HepG2 (cell line): ENCODE measurements at regions not wholly inside any gene's neighbourhood (a gene's known extent, or its start where the extent isn't known, plus 50 kb on each side); places are given as distances from the start of the nearest gene placed in this dataset.
A peak's percentile ranks its signal among the peaks of the same experiment; 100 is the strongest.

Source experiments
- AGO1 ChIP-seq: fragments of 200-400 bp; formaldehyde crosslinking; IDR thresholded peaks from 2 replicates; pipeline ENCODE4 v1.6.1; 2017; ENCODE audit warnings: mild to moderate bottlenecking, low read depth, low read length, moderate library complexity; ENCODE audit not compliant: poor library complexity, severe bottlenecking
- DPF2 ChIP-seq: sonication (generic); formaldehyde crosslinking; IDR thresholded peaks from 2 replicates; pipeline ENCODE4 v1.4.0; 2020; ENCODE audit warnings: mild to moderate bottlenecking, low read depth, missing genetic modification reagents, borderline replicate concordance
- FOXM1 ChIP-seq: sonication (generic); formaldehyde crosslinking; IDR thresholded peaks from 2 replicates; pipeline ENCODE4 v1.5.0; 2020; ENCODE audit warnings: missing genetic modification reagents
- FOXO1 ChIP-seq: sonication (generic); formaldehyde crosslinking; IDR thresholded peaks from 2 replicates; pipeline ENCODE4 v1.4.0; 2020; ENCODE audit warnings: missing genetic modification reagents
- HDAC6 ChIP-seq: fragments of 200-600 bp; sonication (generic); IDR thresholded peaks from 2 replicates; pipeline ENCODE4 v1.7.0; 2017; ENCODE audit warnings: mild to moderate bottlenecking, antibody characterized with exemption, low read length, low read depth
- HHEX ChIP-seq: IDR thresholded peaks from 2 replicates; pipeline ENCODE4 v1.6.1; 2016; ENCODE audit warnings: control low read depth
- IRF1 ChIP-seq: sonication (generic); formaldehyde crosslinking; IDR thresholded peaks from 2 replicates; pipeline ENCODE4 v1.4.0; 2020; ENCODE audit warnings: low read depth, mild to moderate bottlenecking, missing genetic modification reagents
- MBD4 ChIP-seq: IDR thresholded peaks from 2 replicates; pipeline ENCODE4 v1.6.1; 2012; ENCODE audit warnings: low read length, inconsistent platforms, borderline replicate concordance
- MLX ChIP-seq: IDR thresholded peaks from 2 replicates; pipeline ENCODE4 v1.6.1; 2016
- MXD4 ChIP-seq: IDR thresholded peaks from 2 replicates; pipeline ENCODE4 v1.6.1; 2016; ENCODE audit warnings: mild to moderate bottlenecking, missing biosample characterization, missing genetic modification reagents
- NCOA1 ChIP-seq: sonication (generic); formaldehyde crosslinking; IDR thresholded peaks from 2 replicates; pipeline ENCODE4 v1.9.0; 2021; ENCODE audit warnings: missing genetic modification reagents
- NCOA2 ChIP-seq: sonication (generic); formaldehyde crosslinking; IDR thresholded peaks from 2 replicates; pipeline ENCODE4 v1.8.0; 2022; ENCODE audit warnings: inconsistent platforms
- NR2F2 ChIP-seq: IDR thresholded peaks from 2 replicates; pipeline ENCODE4 v1.6.1; 2012; ENCODE audit warnings: low read depth, inconsistent platforms, borderline replicate concordance
- RARA ChIP-seq: IDR thresholded peaks from 2 replicates; pipeline ENCODE4 v1.6.1; 2016; ENCODE audit warnings: missing genetic modification reagents, missing compliant biosample characterization
- SIX1 ChIP-seq: sonication (generic); formaldehyde crosslinking; IDR thresholded peaks from 2 replicates; pipeline ENCODE4 v1.4.0; 2020; ENCODE audit warnings: missing genetic modification reagents, borderline replicate concordance
- SSRP1 ChIP-seq: IDR thresholded peaks from 2 replicates; pipeline ENCODE4 v1.6.1; 2016; ENCODE audit warnings: control low read depth
- TFDP1 ChIP-seq: IDR thresholded peaks from 2 replicates; pipeline ENCODE4 v1.6.1; 2016; ENCODE audit warnings: missing compliant biosample characterization, missing genetic modification reagents, borderline replicate concordance
- ZBTB2 ChIP-seq: sonication (generic); formaldehyde crosslinking; IDR thresholded peaks from 2 replicates; pipeline ENCODE4 v1.8.0; 2022; ENCODE audit warnings: low read depth, missing genetic modification reagents
- ZBTB4 ChIP-seq: sonication (generic); formaldehyde crosslinking; IDR thresholded peaks from 2 replicates; pipeline ENCODE4 v1.4.0; 2020; ENCODE audit warnings: missing genetic modification reagents, mild to moderate bottlenecking, borderline replicate concordance
- ZNF260 ChIP-seq: sonication (generic); formaldehyde crosslinking; IDR thresholded peaks from 2 replicates; pipeline ENCODE4 v1.4.0; 2020; ENCODE audit warnings: missing genetic modification reagents, low read depth, mild to moderate bottlenecking, borderline replicate concordance
- ZNF30 ChIP-seq: sonication (generic); formaldehyde crosslinking; IDR thresholded peaks from 2 replicates; pipeline ENCODE4 v1.5.0; 2020; ENCODE audit warnings: mild to moderate bottlenecking, missing genetic modification reagents
- ZNF343 ChIP-seq: sonication (generic); formaldehyde crosslinking; IDR thresholded peaks from 2 replicates; pipeline ENCODE4 v1.4.0; 2020; ENCODE audit warnings: mild to moderate bottlenecking, missing genetic modification reagents
- ZNF383 ChIP-seq: sonication (generic); formaldehyde crosslinking; IDR thresholded peaks from 2 replicates; pipeline ENCODE4 v1.4.0; 2020; ENCODE audit warnings: missing genetic modification reagents, mild to moderate bottlenecking, borderline replicate concordance
- ZNF530 ChIP-seq: sonication (generic); formaldehyde crosslinking; IDR thresholded peaks from 2 replicates; pipeline ENCODE4 v1.5.0; 2020; ENCODE audit warnings: low read depth, mild to moderate bottlenecking, missing genetic modification reagents
- ZNF567 ChIP-seq: sonication (generic); formaldehyde crosslinking; IDR thresholded peaks from 2 replicates; pipeline ENCODE4 v1.8.1; 2023; ENCODE audit warnings: mild to moderate bottlenecking, missing genetic modification reagents, borderline replicate concordance
- ZNF703 ChIP-seq: sonication (generic); formaldehyde crosslinking; IDR thresholded peaks from 2 replicates; pipeline ENCODE4 v1.5.1; 2020; ENCODE audit warnings: missing genetic modification reagents, mild to moderate bottlenecking, moderate library complexity, borderline replicate concordance

- no peak for TF ChIP-seq TFDP1 (CRISPR knock-in tag)
- TF ChIP-seq NCOA1 (CRISPR knock-in tag) = no peak
- no peak for TF ChIP-seq MXD4 (CRISPR knock-in tag)
- TF ChIP-seq ZNF383 (CRISPR knock-in tag) = no peak
- TF ChIP-seq ZNF343 = no peak
- TF ChIP-seq MBD4 = no peak
- no peak for TF ChIP-seq IRF1 (CRISPR knock-in tag)
- no peak for TF ChIP-seq SIX1 (CRISPR knock-in tag)
- no peak for TF ChIP-seq ZNF530 (CRISPR knock-in tag)
- TF ChIP-seq ZNF30 (CRISPR knock-in tag) = no peak
- TF ChIP-seq ZNF703 (CRISPR knock-in tag) = no peak
- TF ChIP-seq AGO1 = no peak
- TF ChIP-seq FOXO1 (CRISPR knock-in tag) = peak; percentile 8; the same call in 1 of the 2 replicates
- TF ChIP-seq HHEX = 0 out of 2 replicates have a peak, but pooled peaks have one; percentile 21
- TF ChIP-seq FOXM1 (CRISPR knock-in tag) = no peak
- no peak for TF ChIP-seq ZBTB2 (CRISPR knock-in tag)
- TF ChIP-seq SSRP1 (CRISPR knock-in tag) = no peak
- TF ChIP-seq ZBTB4 = no peak
- no peak for TF ChIP-seq NCOA2
- TF ChIP-seq MLX (CRISPR knock-in tag) = no peak
- TF ChIP-seq RARA = peak; percentile 50; the same call in 1 of the 2 replicates
- peak; percentile 83 for TF ChIP-seq NR2F2
- no peak for TF ChIP-seq ZNF260 (CRISPR knock-in tag)
- no peak for TF ChIP-seq DPF2 (CRISPR knock-in tag)
- no peak for TF ChIP-seq HDAC6
- TF ChIP-seq ZNF567 = no peak
These were observed 224.4 kb upstream of the EXOC2 start (continued) for GRCh38 chr6:917296-917695.
